ENCODE measurements at regions not wholly inside any gene's neighbourhood (a gene's known extent, or its start where the extent isn't known, plus 50 kb on each side); places are given as distances from the start of the nearest gene placed in this dataset.

DNA sequence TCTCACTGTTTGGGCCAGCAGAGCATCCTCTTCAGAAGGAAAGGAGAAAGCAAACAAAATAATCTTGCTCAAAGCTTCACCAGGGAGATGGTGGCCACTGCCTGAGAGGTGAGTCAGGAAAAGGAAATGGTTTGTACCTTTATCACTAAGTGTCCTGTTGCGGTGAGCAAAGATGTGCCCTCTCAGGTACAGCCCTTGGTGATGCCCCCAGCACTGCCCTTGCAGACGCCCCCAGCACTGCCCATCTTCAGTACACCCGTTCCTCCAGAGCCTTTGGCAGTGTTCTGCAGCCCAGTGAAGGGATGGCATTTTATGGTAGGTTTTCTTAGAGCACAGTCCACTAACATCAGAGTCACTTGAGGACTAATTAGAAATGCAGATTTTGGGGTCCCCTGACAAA lies 92.3 kb downstream of the ZNF621 start:
- TF ChIP-seq CTCF (IDR thresholded peaks at IDR 0.05) = no peak
- no peak for TF ChIP-seq POLR2A (IDR thresholded peaks at IDR 0.05)
